HL-60 (cell line): ENCODE measurements at regions not wholly inside any gene's neighbourhood (a gene's known extent, or its start where the extent isn't known, plus 50 kb on each side); places are given as distances from the start of the nearest gene placed in this dataset.
"Not testable (repeated sequence)": the region's sequence is repeated elsewhere in the genome, so short reads cannot be mapped to it uniquely, and the experiment has no call there.

Source experiments
- GABPA ChIP-seq: IDR thresholded peaks from 2 replicates; pipeline ENCODE4 v1.6.1; 2012; ENCODE audit warnings: low read depth
- POLR2AphosphoS5 ChIP-seq: IDR thresholded peaks from 2 replicates; pipeline ENCODE4 v1.6.1; 2012; ENCODE audit warnings: low read depth
- TF ChIP-seq, protein P1 (sequence below): IDR thresholded peaks from one replicate; pipeline ENCODE4 v1.5.1; 2011; ENCODE audit warnings: low read length, control low read depth, inconsistent platforms; ENCODE audit not compliant: insufficient read depth
- TF ChIP-seq, protein P2 (sequence below): IDR thresholded peaks from 2 replicates; pipeline ENCODE4 v1.6.1; 2012; ENCODE audit warnings: low read depth; ENCODE audit not compliant: insufficient replicate concordance

DNA sequence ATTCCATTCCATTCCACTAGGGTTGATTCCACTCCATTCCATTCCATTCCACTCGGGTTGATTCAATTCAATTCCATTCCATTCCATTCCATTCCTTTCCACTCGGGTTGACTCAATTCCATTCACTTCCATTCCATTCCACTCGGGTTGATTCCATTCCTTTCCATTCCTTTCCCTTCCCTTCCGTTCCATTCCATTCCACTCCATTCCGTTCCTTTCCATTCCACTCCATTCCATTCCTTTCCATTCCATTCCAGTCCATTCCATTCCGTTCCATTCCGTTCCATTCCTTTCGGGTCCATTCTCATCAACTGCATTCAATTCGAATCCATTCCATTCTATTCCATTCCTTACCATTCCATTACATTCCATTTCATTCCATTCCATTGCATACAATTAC is 1135.3 kb downstream of the RPIA start:
- TF ChIP-seq, protein P1, sequence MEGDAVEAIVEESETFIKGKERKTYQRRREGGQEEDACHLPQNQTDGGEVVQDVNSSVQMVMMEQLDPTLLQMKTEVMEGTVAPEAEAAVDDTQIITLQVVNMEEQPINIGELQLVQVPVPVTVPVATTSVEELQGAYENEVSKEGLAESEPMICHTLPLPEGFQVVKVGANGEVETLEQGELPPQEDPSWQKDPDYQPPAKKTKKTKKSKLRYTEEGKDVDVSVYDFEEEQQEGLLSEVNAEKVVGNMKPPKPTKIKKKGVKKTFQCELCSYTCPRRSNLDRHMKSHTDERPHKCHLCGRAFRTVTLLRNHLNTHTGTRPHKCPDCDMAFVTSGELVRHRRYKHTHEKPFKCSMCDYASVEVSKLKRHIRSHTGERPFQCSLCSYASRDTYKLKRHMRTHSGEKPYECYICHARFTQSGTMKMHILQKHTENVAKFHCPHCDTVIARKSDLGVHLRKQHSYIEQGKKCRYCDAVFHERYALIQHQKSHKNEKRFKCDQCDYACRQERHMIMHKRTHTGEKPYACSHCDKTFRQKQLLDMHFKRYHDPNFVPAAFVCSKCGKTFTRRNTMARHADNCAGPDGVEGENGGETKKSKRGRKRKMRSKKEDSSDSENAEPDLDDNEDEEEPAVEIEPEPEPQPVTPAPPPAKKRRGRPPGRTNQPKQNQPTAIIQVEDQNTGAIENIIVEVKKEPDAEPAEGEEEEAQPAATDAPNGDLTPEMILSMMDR: not testable (repeated sequence)
- not testable (repeated sequence) for TF ChIP-seq POLR2AphosphoS5, GABPA
- TF ChIP-seq, protein P2, sequence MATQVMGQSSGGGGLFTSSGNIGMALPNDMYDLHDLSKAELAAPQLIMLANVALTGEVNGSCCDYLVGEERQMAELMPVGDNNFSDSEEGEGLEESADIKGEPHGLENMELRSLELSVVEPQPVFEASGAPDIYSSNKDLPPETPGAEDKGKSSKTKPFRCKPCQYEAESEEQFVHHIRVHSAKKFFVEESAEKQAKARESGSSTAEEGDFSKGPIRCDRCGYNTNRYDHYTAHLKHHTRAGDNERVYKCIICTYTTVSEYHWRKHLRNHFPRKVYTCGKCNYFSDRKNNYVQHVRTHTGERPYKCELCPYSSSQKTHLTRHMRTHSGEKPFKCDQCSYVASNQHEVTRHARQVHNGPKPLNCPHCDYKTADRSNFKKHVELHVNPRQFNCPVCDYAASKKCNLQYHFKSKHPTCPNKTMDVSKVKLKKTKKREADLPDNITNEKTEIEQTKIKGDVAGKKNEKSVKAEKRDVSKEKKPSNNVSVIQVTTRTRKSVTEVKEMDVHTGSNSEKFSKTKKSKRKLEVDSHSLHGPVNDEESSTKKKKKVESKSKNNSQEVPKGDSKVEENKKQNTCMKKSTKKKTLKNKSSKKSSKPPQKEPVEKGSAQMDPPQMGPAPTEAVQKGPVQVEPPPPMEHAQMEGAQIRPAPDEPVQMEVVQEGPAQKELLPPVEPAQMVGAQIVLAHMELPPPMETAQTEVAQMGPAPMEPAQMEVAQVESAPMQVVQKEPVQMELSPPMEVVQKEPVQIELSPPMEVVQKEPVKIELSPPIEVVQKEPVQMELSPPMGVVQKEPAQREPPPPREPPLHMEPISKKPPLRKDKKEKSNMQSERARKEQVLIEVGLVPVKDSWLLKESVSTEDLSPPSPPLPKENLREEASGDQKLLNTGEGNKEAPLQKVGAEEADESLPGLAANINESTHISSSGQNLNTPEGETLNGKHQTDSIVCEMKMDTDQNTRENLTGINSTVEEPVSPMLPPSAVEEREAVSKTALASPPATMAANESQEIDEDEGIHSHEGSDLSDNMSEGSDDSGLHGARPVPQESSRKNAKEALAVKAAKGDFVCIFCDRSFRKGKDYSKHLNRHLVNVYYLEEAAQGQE: not testable (repeated sequence)
